Adrenal gland (tissue), 5 donors: ENCODE measurements at regions not wholly inside any gene's neighbourhood (a gene's known extent, or its start where the extent isn't known, plus 50 kb on each side); places are given as distances from the start of the nearest gene placed in this dataset.

Source experiments
- POLR2A ChIP-seq, 2 donors: fragments of 450-650 bp; IDR thresholded peaks; one replicate each; pipeline ENCODE4 v1.6.1; 2017; ENCODE audit warnings: antibody characterized with exemption in 2 of 2, mild to moderate bottlenecking in 2 of 2, moderate library complexity in 1 of 2
- TF ChIP-seq, protein P1 (sequence below), 6 experiments: fragments of 450-650 bp in 4 of 6; fragments of 200-600 bp in 2 of 6; sonication (generic) in 1 of 6; IDR thresholded peaks; 1 replicate in 5 of 6; 2 replicates in 1 of 6; pipeline versions ENCODE4 v1.5.1 to v1.8.0; 2016 to 2021; ENCODE audit warnings: antibody characterized with exemption in 6 of 6, mild to moderate bottlenecking in 2 of 6, moderate library complexity in 1 of 6
- donor health status: DM: no; HTN: no; CAD: no.

DNA sequence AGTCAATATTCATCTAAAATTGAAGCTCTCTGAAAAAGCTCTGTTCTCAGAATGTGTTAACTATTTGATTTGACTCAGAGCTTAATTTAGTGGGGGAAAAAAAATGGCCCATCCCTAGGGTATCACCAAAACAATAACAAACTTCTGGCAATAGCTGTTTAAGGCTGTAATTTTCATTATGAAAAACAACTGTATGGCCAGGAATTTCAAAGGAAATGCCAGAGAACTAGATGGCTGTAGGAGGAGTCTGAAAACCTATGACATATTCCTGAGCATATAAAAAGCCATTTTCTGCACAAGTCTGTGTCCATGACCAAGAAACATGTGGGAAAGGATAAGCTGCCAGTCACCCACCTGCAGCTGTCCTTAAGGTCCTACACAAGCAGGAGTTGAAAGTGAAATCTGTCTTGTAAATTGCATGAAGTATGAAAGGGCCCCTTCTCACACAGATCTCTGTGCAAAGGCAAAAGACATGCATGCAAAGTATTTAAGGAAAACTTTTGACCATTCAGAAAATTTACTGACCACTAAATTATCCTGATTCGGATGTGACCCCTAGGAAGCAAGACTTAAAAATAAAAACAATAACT, 299.1 kb downstream of the BTG1 start:
- TF ChIP-seq, protein P1, sequence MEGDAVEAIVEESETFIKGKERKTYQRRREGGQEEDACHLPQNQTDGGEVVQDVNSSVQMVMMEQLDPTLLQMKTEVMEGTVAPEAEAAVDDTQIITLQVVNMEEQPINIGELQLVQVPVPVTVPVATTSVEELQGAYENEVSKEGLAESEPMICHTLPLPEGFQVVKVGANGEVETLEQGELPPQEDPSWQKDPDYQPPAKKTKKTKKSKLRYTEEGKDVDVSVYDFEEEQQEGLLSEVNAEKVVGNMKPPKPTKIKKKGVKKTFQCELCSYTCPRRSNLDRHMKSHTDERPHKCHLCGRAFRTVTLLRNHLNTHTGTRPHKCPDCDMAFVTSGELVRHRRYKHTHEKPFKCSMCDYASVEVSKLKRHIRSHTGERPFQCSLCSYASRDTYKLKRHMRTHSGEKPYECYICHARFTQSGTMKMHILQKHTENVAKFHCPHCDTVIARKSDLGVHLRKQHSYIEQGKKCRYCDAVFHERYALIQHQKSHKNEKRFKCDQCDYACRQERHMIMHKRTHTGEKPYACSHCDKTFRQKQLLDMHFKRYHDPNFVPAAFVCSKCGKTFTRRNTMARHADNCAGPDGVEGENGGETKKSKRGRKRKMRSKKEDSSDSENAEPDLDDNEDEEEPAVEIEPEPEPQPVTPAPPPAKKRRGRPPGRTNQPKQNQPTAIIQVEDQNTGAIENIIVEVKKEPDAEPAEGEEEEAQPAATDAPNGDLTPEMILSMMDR (IDR thresholded peaks at IDR 0.05): no peak
- no peak for TF ChIP-seq POLR2A (IDR thresholded peaks at IDR 0.05)
